GM11168 (cell line): ENCODE measurements at regions not wholly inside any gene's neighbourhood (a gene's known extent, or its start where the extent isn't known, plus 50 kb on each side); places are given as distances from the start of the nearest gene placed in this dataset.
"Not testable (repeated sequence)": the region's sequence is repeated elsewhere in the genome, so short reads cannot be mapped to it uniquely, and the experiment has no call there.

Source experiments
- in situ Hi-C: fragments of 300-500 bp; cut with MboI; formaldehyde crosslinking; loops from one replicate; pipeline ENCODE4 v1.12.0; 2022; ENCODE audit warnings: low sequenced_read_pairs; ENCODE audit not compliant: unreplicated experiment

DNA sequence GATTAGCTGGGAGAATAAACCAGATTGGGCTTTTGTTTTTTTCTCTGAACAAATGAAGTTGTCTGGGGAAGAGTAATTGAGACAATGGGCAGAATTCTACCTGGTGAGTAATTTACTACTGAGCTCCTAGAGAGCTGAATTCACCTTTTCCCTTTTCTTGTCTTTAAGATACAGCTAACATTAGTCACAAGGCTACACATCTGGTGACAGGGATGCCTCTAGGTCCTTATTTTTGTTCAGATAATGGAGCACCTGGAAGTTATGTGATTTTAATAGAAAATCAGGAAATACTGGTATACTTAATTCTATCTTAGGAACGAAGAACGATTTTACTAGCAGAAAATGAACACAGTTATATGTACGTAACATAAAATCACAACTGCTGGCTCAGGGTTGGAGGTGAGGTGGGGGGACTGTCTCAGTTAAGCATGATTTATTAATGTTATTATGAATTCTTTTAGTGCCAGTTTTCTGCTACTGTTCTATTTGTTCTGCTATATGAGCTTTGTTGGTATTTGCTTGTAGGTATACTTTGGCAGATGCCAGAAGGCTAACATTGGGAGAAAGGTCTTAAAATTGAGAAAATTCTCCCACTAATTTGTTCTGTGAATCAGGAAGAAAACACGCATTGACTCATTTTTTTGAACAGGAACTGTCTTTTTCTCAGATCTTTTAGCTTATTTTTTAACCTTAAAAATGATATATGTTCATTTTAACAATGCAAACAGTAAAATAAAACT, 482.7 kb upstream of the RGS6 start:
- in situ Hi-C loops, result no loop called here

GRCh38 chr14:71451501-71451900, 480.7 kb upstream of the RGS6 start:
- in situ Hi-C loops, result no loop called here

GRCh38 chr14:71452539-71452938, 479.7 kb upstream of the RGS6 start:
- in situ Hi-C loops, result no loop called here

GRCh38 chr14:71452987-71453386, 479.2 kb upstream of the RGS6 start:
- in situ Hi-C loops, result no loop called here

GRCh38 chr14:71454010-71454409, 478.2 kb upstream of the RGS6 start:
- in situ Hi-C loops, result no loop called here

DNA sequence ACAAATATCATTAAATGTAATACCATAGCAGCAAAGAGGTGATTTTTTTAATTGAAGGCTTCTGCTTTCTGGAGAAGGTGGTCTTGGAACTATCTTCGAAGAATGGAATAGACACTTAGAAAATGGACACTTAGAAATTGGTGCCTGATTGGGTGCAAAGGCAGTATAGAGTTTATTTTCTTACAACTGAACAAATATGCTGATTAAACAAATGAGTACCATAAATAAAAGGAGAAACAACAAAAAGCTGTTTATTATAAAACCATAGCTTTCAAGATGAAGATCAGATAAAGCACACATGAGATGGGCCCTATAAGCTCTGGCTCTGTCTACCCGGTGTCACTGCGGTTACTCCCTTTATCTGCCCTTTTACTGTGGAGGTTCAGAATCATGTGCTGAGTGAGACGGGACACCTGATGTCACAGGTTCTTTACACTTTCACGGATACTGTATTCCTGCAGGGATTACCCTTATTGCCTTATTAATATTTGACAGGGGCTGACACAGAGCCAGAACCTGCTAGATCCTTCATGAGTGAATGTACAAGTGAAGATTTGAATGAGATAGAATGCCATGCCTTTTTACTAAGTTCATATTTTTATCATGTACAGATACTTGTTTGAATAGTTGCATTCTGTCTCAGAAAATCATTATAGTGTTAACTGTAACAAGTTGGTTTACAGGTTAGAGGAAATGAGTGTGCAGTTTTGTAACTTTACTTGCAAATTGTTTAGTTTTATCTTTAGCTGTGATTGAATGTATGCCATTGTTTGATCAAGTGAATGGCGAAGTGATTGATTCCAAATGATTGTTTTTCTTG, 477.5 kb upstream of the RGS6 start:
- in situ Hi-C loops, result no loop called here

DNA sequence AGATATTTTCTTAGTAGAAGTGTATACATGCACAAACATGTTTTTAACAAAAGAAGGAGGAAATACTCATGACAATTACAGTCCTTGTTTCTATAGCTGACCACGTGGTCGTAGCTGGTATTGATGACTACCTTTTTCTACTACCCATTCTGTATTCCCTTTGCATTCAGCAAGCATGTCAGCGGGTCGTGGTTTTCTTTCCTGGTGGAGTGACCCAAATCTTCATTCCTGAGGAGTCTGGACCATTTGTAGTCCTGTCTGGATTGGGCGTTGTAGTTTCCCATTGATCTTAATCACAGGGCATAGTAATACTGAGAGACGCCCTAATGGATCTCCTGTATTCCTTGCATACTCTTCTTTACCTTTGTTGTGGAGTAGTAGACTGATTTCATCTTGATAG, 472.1 kb upstream of the RGS6 start:
- in situ Hi-C loops, result no loop called here

DNA sequence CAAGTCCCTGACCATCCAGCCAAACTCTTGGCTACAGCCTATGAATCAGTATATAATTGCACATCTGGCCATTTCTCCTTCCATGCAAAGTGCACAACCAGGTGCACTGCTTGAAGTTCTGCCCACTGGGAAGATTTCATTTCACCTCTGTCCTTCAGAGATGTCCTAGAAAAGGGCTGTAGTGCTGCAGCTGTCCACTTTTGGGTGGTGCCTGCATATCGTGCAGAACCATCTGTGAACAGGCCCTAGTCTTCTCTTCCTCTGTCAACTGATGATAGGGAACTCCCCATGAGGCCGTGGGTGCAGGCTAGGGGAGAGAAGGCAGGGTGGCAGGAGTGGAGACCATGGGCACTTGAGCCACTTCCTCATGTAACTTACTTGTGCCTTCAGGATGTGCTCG, 470.6 kb upstream of the RGS6 start:
- in situ Hi-C loops, result not testable (repeated sequence)

DNA sequence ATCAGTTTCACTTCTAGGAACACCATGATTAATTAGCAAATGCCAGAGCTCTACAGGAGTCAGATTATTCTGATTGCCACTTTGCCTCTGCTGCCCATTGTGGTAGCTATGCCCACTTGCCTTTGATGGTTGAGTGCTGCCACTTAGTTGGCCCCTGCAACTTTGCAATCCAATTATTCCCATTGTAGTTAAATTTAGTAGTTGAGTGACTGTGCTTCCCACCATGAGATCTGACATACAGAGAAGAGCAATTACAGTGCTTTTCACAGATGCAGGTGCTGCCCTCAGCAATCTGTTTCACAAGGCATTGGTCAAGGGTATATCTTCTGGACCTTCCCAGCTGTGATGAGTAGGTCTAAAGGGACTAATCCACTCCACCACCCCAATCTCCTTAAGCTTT, 468.4 kb upstream of the RGS6 start:
- in situ Hi-C loops, result no loop called here

- in situ Hi-C loops, result no loop called here
Observed at GRCh38 chr14:71464840-71465239, 467.4 kb upstream of the RGS6 start.

DNA sequence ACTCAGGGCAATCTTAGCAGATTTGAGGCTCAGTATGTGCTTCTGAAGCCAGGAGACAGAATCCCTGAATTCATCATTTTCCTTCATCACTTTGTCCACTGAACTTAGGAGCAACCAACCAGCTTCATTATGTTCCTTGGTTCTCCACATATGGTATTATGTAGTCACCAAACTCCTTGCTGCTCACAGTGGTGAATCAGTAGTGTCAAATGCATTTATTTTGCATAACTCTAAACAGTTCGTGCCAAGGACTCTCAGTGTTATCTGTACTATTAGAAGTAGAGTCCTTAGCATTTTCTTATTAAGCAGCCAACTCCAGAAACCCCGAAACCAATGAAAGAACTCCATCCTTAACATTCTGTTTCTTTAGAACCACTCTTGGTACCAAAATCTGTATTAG, 466.9 kb upstream of the RGS6 start:
- in situ Hi-C loops, result no loop called here

GRCh38 chr14:71466251-71466650, 466.0 kb upstream of the RGS6 start:
- in situ Hi-C loops, result no loop called here

DNA sequence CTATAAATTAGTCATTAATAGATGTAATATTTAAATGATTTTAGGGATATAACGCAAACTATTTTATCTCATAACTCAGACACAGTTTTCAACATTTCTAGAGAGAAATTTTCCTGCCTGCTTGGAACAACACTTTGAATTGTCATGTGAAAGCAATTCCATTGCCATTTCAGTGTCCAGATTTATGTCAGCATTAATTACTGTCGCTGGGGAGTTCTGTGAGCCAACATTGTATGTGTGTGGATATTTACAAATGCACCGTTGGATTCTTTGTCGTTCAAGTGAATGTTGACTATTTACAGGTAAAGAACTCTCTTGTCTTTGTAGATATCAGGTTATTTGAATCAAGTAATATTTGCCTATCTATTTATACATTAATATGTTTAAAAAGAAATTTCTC, 465.3 kb upstream of the RGS6 start:
- in situ Hi-C loops, result no loop called here

DNA sequence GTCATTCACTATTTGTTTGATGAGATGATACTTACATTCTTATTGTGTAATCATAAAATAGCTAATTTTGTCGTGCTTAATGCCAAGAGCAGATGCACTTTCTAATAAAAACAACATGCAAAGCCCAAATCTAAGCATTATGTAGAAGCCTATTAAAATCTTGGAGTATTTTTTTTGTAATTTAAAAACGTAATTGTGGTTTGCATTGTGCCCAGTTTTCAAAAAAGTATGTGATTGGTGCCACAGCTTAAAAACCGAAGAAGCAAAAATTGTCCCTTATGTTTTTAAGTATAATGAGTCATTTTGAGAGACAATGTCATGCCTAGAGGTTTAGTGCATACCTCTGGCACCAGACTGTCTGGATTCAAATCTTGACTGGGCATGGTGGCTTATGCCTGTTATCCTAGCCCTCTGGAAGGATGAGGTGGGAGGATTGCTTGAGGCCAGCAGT, 464.8 kb upstream of the RGS6 start:
- in situ Hi-C loops, result no loop called here

GRCh38 chr14:71468701-71469100, 463.5 kb upstream of the RGS6 start:
- in situ Hi-C loops, result no loop called here

DNA sequence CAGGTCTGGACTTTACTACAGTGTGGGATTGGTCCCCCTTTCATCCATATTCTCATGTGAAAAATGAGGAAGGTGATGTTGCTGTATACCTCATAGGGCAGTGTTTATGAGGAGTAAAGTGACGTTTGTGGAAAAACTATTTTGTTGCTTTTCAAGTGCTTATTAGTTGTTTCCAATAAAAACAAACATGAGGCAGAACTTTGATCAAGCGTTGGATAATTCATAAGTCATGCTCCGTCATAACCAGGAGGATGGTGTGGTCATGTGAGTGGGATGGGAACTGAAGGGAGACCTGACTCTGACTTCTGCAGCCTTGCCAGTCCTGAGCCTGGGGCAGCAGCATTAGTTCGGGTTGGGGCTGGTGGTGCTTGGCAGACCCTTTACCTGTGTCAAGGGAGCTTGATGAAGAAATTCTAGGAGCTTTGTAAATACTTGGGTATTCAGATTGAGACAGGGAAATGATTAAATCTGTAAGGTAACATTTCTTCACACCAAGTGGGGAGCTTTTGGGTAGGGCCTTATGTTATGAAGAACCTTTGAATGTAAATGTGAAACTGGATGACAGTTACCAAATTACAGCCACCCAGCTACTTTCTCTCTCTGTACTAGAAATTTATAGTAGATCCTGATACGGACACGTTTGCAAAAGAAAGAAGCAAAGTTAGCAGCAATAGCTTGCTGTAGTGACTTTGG, 462.4 kb upstream of the RGS6 start:
- in situ Hi-C loops, result no loop called here

DNA sequence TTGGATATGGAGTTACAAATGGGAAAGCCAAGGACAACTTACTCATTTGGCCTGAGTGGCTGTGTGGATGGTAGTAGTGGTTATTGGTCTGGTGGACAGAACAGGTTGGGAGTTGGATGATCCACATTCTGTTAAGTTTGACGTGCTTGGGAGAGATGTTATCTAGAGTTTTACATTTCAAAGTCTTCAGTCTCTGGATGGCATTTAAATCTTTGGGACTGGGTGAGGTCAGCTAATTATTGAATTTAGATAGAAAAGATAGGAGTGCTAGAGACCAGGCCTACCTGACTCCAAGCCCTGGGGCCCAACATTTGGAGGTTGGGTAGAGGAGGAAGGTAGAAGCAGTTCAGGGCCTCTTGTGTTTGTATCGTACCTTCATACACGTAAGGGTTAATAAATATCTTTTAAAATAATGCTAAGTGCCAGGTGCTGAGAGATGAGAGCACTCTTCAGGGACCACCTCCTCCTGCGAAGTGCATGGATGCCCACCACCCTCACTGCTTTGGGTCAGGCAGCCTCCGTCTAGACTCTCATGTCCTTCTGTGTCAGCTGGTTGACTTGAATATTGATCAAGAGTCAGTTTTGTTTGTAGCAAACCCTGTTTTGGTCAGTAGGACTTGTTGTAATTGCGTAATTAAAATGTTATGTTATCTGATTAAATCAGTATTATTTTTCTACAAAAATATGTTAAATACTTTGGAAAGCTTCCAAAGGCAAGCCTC, 460.4 kb upstream of the RGS6 start:
- in situ Hi-C loops, result no loop called here

GRCh38 chr14:71472356-71473340, 459.6 kb upstream of the RGS6 start:
- in situ Hi-C loops, result no loop called here

- in situ Hi-C loops, result no loop called here
Observed at GRCh38 chr14:71473843-71474242, 458.4 kb upstream of the RGS6 start.
